Chondrocyte (in vitro differentiated cells): ENCODE measurements at regions not wholly inside any gene's neighbourhood (a gene's known extent, or its start where the extent isn't known, plus 50 kb on each side); places are given as distances from the start of the nearest gene placed in this dataset.

Experiments used
- DNase-seq: peaks from one replicate; pipeline ENCODE4 v3.0.0; 2021; ENCODE audit warnings: mixed read lengths, low spot score
- H3K27ac Mint-ChIP-seq: one replicate; pipeline ENCODE4 v1.8.0; 2021; ENCODE audit warnings: mild to moderate bottlenecking, moderate library complexity, mixed read lengths; ENCODE audit not compliant: unreplicated experiment
- H3K27me3 Mint-ChIP-seq: 2 replicates; pipeline ENCODE4 v1.8.0; 2021; ENCODE audit warnings: low read depth, mixed read lengths
- H3K36me3 Mint-ChIP-seq: 2 replicates; pipeline ENCODE4 v1.8.0; 2021; ENCODE audit warnings: low read depth, mixed read lengths
- H3K4me1 Mint-ChIP-seq: 2 replicates; pipeline ENCODE4 v1.8.0; 2021; ENCODE audit warnings: low read depth, mild to moderate bottlenecking, mixed read lengths
- H3K4me3 Mint-ChIP-seq: one replicate; pipeline ENCODE4 v1.8.0; 2021; ENCODE audit warnings: mild to moderate bottlenecking, moderate library complexity, mixed read lengths; ENCODE audit not compliant: unreplicated experiment
- H3K9me3 Mint-ChIP-seq: 2 replicates; pipeline ENCODE4 v1.8.0; 2021; ENCODE audit warnings: low read depth, mixed read lengths
- TF ChIP-seq, protein P1 (sequence below): fragments of 200-600 bp; sonication (generic); IDR thresholded peaks from 2 replicates; pipeline ENCODE4 v1.5.0; 2021; ENCODE audit warnings: antibody characterized with exemption, mild to moderate bottlenecking, moderate library complexity

DNA sequence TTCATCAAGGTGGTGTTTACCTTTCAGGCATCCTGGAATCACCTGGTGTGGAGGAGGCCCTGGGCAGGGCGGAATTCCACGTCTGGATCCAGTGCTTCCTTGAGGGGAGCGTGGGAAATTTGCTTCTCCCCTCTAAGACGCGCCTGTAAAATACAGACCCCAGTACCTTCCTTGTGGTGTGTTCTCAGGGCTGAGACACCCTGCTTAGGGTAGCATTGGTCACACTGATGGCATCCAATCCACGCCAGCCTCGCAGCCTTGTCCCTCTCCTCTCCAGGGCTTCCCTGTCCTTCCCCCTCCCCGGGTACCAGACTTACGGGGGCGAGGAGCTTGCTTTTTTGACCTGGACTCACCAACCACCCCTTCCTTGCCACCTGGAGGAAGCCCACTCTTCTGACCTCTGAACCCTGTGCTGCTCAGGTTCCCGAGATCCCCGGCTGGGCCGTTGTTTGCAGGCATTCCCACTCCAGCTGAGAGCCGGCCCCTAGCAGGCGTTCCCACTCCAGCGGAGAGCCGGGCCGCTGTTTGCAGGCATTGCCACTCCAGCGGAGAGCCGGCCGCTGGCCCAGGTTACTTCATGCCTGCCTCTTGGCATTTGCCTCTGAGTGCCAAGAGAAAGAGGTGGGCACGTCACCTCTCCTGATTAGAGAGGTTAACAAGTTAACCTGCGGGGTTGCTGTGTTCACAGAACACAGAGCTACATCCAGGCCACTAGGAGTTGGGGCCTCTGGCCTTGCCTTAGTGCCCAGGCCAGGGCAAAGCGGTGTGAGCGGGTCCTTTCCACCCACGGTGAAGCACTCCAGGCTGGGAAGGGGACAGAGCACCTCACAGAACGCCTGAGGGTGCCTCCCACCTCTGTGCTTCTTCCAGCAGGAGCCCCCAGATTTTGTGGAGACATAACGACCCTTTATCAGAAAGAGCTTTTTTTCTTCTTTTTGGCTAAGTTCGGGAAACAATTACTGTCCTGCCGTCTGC lies 254.0 kb upstream of the PPP2R2D start:
- Mint-ChIP-seq H3K36me3 (no peaks in the 10 kb centered on the region), H3K27me3 (peaks cover 3% of the 10 kb centered on the region), H3K27ac (no peak overlapping the region), H3K4me3 (no peak overlapping the region), H3K9me3 (peaks cover 16% of the 10 kb centered on the region), H3K4me1 (no peaks in the 10 kb centered on the region)
- DNase-seq: no peak
- TF ChIP-seq, protein P1, sequence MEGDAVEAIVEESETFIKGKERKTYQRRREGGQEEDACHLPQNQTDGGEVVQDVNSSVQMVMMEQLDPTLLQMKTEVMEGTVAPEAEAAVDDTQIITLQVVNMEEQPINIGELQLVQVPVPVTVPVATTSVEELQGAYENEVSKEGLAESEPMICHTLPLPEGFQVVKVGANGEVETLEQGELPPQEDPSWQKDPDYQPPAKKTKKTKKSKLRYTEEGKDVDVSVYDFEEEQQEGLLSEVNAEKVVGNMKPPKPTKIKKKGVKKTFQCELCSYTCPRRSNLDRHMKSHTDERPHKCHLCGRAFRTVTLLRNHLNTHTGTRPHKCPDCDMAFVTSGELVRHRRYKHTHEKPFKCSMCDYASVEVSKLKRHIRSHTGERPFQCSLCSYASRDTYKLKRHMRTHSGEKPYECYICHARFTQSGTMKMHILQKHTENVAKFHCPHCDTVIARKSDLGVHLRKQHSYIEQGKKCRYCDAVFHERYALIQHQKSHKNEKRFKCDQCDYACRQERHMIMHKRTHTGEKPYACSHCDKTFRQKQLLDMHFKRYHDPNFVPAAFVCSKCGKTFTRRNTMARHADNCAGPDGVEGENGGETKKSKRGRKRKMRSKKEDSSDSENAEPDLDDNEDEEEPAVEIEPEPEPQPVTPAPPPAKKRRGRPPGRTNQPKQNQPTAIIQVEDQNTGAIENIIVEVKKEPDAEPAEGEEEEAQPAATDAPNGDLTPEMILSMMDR: no peak

DNA sequence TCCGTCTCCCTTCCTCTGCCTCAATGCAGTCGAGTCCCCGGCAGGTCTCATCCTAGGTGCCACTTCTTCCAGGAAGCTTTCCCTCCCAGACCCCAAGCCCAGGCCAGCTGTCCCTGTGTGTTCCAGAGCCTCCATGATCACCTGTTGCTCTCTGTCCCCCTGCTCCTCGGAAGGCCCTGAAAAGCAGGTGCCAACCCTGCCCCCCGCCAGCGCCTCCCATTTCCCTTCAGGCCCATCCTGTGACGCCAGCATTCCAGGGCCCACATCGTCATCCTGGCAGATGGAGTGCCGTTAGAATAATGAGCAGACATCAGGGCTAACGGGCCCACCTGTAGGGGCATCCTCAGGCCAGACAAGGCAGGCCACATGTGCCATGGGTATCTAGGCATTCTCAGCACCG lies 253.0 kb upstream of the PPP2R2D start:
- DNase-seq: no peak
- H3K4me1 Mint-ChIP-seq: no peaks in the 10 kb centered on the region

DNA sequence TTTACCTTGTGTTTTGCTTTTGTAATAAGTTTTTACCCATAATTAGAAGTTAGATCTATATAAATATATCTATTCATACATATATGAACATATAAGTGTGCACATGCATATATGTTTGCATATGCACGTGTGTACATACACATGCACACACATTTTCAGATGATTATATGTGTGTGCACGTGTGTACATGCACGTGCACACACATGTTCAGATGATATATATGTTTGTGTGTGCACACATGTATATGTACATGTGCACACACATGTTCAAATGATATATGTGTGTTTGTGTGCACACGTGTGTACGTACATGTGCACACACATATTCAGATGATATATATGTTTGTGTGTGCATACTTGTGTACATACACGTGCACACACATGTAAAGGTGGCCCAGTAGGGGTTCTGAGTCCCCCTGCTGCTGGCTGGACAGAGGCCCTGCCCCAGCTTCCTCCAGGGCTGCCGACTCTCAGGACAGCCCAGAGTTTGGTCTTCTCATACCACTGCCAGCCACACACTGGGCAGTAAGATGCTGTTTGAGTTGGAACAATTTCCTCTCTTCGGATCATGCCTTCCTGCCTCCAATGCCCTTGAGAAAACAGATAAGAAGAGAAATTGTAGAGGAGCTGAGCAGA lies 252.3 kb upstream of the PPP2R2D start:
- DNase-seq: no peak
- Mint-ChIP-seq H3K9me3 (peaks cover 16% of the 10 kb centered on the region), H3K27me3 (peaks cover 3% of the 10 kb centered on the region), H3K36me3 (no peaks in the 10 kb centered on the region), H3K4me1 (no peaks in the 10 kb centered on the region), H3K4me3 (no peak overlapping the region), H3K27ac (no peak overlapping the region)
- TF ChIP-seq, protein P1: no peak

More for the DNA sequence above, 253.0 kb upstream of the PPP2R2D start:
- Mint-ChIP-seq H3K9me3 (peaks cover 16% of the 10 kb centered on the region), H3K4me3 (no peak overlapping the region), H3K27ac (no peak overlapping the region), H3K36me3 (no peaks in the 10 kb centered on the region), H3K27me3 (peaks cover 3% of the 10 kb centered on the region)
- TF ChIP-seq, protein P1: no peak

DNA sequence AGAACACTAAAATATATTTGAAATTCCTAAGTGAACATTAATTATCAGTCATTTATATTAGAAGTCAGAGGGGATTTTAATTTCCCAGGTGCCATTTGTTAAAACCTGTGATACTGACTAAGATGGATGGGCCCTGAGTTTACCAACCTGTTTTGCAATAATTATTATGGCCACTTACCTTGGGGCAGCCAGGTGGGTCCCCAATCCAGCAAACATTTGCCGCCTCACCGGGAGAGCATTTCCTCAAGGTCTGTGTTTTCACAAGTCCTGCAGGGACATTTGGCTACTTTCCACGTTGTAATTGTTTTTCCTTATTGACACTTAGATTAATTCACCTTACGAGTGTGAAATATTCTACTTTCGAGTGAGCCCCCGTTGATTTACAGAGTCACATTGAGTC lies 251.2 kb upstream of the PPP2R2D start:
- Mint-ChIP-seq H3K4me3 (no peak overlapping the region), H3K36me3 (no peaks in the 10 kb centered on the region), H3K27me3 (peaks cover 3% of the 10 kb centered on the region), H3K9me3 (peaks cover 12% of the 10 kb centered on the region), H3K27ac (no peak overlapping the region), H3K4me1 (no peaks in the 10 kb centered on the region)
- TF ChIP-seq, protein P1: no peak
- no peak for DNase-seq

DNA sequence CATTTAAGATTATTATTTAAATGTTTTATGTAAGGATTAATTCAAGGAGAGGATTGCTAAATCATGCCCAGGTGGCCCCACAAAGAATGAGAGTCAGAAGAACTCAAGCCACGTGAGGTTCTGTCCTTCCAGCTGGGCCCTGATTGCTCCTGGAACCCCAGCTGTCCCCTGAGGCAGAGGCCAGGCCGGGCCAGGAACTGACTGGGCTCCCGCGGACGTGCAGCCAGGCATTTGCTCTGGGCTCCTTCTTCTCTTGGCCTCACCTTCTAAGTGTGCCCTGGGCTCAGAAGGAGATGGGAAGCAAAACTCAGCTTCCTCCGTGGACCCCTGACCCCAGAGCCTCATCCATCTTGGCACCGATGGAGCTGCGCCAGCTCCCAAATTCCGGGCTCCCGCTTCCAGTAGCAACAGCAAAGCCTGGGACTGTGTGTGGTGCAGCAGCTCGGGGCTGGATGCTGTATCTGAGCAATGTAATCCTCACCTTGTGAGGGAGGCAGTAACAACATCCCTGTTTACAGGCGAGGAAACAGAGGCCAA lies 250.6 kb upstream of the PPP2R2D start:
- Mint-ChIP-seq H3K36me3 (no peaks in the 10 kb centered on the region), H3K4me3 (no peak overlapping the region), H3K27me3 (peaks cover 3% of the 10 kb centered on the region), H3K4me1 (no peaks in the 10 kb centered on the region), H3K27ac (no peak overlapping the region), H3K9me3 (peaks cover 12% of the 10 kb centered on the region)
- TF ChIP-seq, protein P1: no peak
- peak; percentile 53 for DNase-seq
